ENCODE measurements at regions not wholly inside any gene's neighbourhood (a gene's known extent, or its start where the extent isn't known, plus 50 kb on each side); places are given as distances from the start of the nearest gene placed in this dataset.

DNA sequence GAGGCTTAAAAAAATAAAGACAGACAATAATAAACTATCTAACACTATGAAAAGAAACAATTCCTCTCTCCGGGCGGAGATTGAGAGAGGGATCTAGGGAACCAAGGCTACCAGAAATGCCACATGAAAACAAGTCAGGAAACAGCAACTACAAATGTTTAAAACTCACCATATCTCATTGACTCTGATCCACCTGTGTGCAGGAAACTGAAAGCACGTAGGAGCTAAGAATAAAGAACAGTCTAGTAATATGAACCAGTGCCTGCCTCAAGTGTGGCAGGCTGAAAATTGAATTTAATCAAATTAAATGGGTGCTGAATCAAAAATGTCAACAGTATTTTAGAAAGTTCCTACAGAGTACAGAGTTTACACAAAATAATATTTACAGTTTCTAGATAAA lies 1701.0 kb downstream of the SLITRK5 start:
- Histone ChIP-seq H3K27me3 (no peaks in the 10 kb centered on the region), H3K4me1 (no peaks in the 10 kb centered on the region), H3K36me3 (no peaks in the 10 kb centered on the region), H3K27ac (no peak overlapping the region), H3K4me3 (no peak overlapping the region), H3K9me3 (no peaks in the 10 kb centered on the region)
- DNase-seq (ENCODE audit: extremely low spot score in 2 of 2) = no peak
- intact Hi-C loops (cut with DNase I) = no loop called here
- TF ChIP-seq POLR2AphosphoS5 (IDR thresholded peaks at IDR 0.05; ENCODE audit: insufficient read depth in 1 of 2, low read depth in 1 of 2) = no peak
- TF ChIP-seq, protein P1, sequence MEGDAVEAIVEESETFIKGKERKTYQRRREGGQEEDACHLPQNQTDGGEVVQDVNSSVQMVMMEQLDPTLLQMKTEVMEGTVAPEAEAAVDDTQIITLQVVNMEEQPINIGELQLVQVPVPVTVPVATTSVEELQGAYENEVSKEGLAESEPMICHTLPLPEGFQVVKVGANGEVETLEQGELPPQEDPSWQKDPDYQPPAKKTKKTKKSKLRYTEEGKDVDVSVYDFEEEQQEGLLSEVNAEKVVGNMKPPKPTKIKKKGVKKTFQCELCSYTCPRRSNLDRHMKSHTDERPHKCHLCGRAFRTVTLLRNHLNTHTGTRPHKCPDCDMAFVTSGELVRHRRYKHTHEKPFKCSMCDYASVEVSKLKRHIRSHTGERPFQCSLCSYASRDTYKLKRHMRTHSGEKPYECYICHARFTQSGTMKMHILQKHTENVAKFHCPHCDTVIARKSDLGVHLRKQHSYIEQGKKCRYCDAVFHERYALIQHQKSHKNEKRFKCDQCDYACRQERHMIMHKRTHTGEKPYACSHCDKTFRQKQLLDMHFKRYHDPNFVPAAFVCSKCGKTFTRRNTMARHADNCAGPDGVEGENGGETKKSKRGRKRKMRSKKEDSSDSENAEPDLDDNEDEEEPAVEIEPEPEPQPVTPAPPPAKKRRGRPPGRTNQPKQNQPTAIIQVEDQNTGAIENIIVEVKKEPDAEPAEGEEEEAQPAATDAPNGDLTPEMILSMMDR (IDR thresholded peaks at IDR 0.05) = no peak

DNA sequence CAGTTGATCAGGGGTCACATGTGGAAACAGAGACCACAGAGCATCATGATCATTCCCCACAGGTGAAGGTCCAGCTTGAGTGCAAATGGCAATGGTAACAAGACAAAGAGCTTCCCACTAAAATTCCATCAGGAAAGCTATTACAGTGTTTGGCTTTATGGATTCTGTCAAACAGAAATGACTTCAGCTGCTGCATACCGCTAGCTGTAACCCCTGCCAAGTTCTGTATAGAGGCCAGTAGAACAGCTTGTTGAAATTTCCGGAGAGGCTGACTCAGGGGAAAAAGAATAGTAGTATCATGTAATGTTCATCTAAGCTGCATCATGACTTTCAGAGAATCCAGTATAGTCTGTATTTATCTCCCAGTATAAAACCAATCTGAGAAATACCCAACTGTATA lies 1704.7 kb downstream of the SLITRK5 start:
- no peaks in the 10 kb centered on the region for H3K36me3 ChIP-seq
- no peaks in the 10 kb centered on the region for H3K27me3 ChIP-seq
- intact Hi-C loops (cut with DNase I) = no loop called here
- no peak overlapping the region for H3K27ac ChIP-seq
- H3K4me1 ChIP-seq = no peaks in the 10 kb centered on the region
- TF ChIP-seq POLR2A (IDR thresholded peaks at IDR 0.05) (no peak), POLR2AphosphoS5 (IDR thresholded peaks at IDR 0.05; ENCODE audit: insufficient read depth in 1 of 2, low read depth in 1 of 2) (no peak)
- TF ChIP-seq, protein P1 (IDR thresholded peaks at IDR 0.05) = no peak
- no peak overlapping the region for H3K4me3 ChIP-seq
- no peak for DNase-seq (ENCODE audit: extremely low spot score in 2 of 2)
- H3K9me3 ChIP-seq = no peaks in the 10 kb centered on the region

DNA sequence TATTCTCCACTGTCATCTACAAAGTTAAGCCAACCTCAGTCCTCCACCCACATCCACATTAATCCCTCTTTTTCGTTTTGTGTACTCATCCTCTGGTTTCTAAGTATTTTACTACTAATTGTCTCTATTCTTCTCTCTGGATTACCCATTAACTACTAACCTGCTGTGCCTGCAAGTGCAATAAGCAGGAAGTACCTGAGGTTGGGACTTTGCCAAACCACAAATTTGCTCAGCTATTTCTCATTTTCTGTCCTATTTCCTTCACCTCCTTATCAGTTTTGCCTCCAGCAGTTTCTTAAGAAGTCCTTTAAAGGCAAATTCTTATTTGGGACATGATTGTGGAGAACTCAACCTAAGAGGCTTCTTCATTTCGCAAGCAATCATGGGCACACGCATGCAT lies 1708.9 kb downstream of the SLITRK5 start:
- no peak overlapping the region for H3K4me3 ChIP-seq
- H3K9me3 ChIP-seq = no peaks in the 10 kb centered on the region
- DNase-seq (ENCODE audit: extremely low spot score in 2 of 2) = no peak
- H3K4me1 ChIP-seq = no peaks in the 10 kb centered on the region
- TF ChIP-seq, protein P1 (IDR thresholded peaks at IDR 0.05) = no peak
- TF ChIP-seq POLR2AphosphoS5 (IDR thresholded peaks at IDR 0.05; ENCODE audit: insufficient read depth in 1 of 2, low read depth in 1 of 2) = no peak
- TF ChIP-seq POLR2A (IDR thresholded peaks at IDR 0.05) = no peak
- no peaks in the 10 kb centered on the region for H3K27me3 ChIP-seq
- no peaks in the 10 kb centered on the region for H3K36me3 ChIP-seq
- intact Hi-C loops (cut with DNase I) = no loop called here
- no peak overlapping the region for H3K27ac ChIP-seq

DNA sequence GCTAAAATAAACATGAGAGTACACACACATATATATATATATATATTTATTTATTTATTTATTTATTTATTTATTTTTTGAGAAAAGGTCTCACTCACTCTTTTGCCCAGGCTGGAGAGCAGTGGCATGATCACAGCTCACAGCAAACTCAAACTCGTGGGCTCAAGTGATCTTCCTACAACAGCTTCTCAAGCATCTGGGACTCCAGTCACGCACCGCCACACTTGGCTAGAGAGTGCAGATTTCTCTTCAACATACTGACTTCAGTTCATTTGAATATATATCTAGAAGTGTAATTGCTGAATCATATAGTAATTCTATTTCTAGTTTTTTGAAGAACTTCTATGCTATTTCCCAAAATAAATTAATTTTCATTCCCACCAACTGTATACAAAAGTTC lies 1711.8 kb downstream of the SLITRK5 start:
- no peaks in the 10 kb centered on the region for H3K36me3 ChIP-seq
- H3K4me1 ChIP-seq = no peaks in the 10 kb centered on the region
- intact Hi-C loops (cut with DNase I) = no loop called here
- TF ChIP-seq POLR2A (IDR thresholded peaks at IDR 0.05) = no peak
- no peak for TF ChIP-seq POLR2AphosphoS5 (IDR thresholded peaks at IDR 0.05; ENCODE audit: insufficient read depth in 1 of 2, low read depth in 1 of 2)
- TF ChIP-seq, protein P1 (IDR thresholded peaks at IDR 0.05) = no peak
- no peak for DNase-seq (ENCODE audit: extremely low spot score in 2 of 2)
- H3K4me3 ChIP-seq = no peak overlapping the region
- no peaks in the 10 kb centered on the region for H3K9me3 ChIP-seq
- no peaks in the 10 kb centered on the region for H3K27me3 ChIP-seq
- H3K27ac ChIP-seq = no peak overlapping the region

DNA sequence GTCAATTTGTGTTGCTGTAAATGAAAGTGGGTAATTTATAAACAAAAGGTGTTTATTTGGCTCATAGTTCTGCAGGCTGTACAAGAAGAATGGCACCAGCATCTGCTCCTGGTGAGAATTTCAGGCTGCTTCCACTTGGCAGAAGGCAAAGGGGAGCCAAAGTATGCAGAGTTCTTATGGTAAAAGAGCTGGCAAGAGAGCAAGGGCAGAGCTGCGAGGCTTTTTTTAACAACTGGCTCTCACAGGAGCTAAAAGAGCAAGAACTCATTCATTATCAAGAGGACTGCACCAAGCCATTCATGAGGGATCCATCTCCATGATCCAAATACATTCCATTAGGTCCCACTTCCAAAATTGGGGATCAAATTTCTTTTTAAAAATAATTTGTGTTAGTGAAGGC lies 1712.7 kb downstream of the SLITRK5 start:
- Histone ChIP-seq H3K27me3 (no peaks in the 10 kb centered on the region), H3K27ac (no peak overlapping the region), H3K4me3 (no peak overlapping the region), H3K4me1 (no peaks in the 10 kb centered on the region), H3K9me3 (no peaks in the 10 kb centered on the region), H3K36me3 (no peaks in the 10 kb centered on the region)
- DNase-seq (ENCODE audit: extremely low spot score in 2 of 2) = no peak
- TF ChIP-seq, protein P1 (IDR thresholded peaks at IDR 0.05) = no peak
- TF ChIP-seq POLR2A (IDR thresholded peaks at IDR 0.05) (no peak), POLR2AphosphoS5 (IDR thresholded peaks at IDR 0.05; ENCODE audit: insufficient read depth in 1 of 2, low read depth in 1 of 2) (no peak)
- intact Hi-C loops (cut with DNase I) = no loop called here

All from vagina (tissue), 2 donors.